ENCODE measurements at regions not wholly inside any gene's neighbourhood (a gene's known extent, or its start where the extent isn't known, plus 50 kb on each side); places are given as distances from the start of the nearest gene placed in this dataset.

DNA sequence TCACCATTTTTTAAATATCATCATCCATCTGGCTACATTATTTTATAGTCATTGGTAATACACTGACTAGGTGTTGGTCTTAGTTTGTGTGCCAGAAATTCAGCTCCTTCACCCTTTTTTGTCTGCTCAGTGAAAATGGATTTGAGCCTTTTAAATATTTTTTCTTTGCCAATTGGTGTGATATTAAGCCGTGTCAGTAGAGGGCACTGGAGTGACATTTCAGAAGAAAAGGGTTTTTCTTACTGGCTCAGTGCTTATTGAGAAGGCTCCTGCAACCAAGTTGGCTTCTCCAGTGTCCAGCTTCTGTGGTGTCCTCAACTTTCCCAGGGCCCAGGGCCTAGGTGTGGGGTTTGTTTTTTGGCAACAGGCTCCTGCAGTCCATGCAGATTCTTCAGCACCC lies 546.6 kb downstream of the DACH1 start:
- H3K36me3 ChIP-seq (ENCODE audit: insufficient read depth, low read length): no peaks in the 10 kb centered on the region
- no peaks in the 10 kb centered on the region for H3K9me3 ChIP-seq (ENCODE audit: low read depth, low read length)
- no peak overlapping the region for H3K27ac ChIP-seq
- DNase-seq (ENCODE audit: low read depth, low spot score): peak; percentile 14
- no peak overlapping the region for H3K9ac ChIP-seq (ENCODE audit: insufficient read length)
- TF ChIP-seq FOXP2 (optimal IDR thresholded peaks at IDR 0.05; ENCODE audit: control extremely low read depth, extremely low read length, insufficient read depth): no peak
- no peak for TF ChIP-seq POLR2AphosphoS5 (IDR thresholded peaks at IDR 0.05; ENCODE audit: borderline replicate concordance, low read depth, low read length)
- H3K4me3 ChIP-seq: no peak overlapping the region

DNA sequence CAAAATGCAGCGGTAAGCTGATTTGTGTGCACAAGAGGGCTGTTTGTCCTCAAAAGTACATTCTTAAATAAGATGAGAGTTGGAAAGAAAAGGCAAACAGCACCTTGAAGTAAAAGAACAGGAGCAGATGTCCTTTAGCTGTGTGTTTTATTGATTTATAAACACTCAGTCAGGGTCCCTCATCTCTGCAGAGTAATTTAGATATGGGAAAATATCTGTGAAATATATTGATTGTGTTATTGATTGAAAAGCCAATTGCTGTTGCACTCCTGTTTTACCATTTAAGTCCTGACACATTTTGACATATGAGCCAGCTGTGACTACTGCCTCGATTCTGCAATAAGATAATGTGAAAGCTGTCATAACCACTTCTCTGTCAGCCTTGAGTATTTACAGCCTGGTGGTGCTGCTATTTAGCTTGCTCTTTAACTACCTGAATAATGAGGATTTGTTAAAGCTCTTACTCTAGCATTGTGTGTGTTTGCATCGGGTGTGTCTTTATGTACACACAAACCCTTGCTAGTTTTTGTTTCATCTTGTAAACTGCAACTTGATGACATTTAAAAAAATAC lies 550.1 kb downstream of the DACH1 start:
- H3K36me3 ChIP-seq (ENCODE audit: insufficient read depth, low read length): no peaks in the 10 kb centered on the region
- H3K9me3 ChIP-seq (ENCODE audit: low read depth, low read length): no peaks in the 10 kb centered on the region
- H3K27ac ChIP-seq: no peak overlapping the region
- H3K9ac ChIP-seq (ENCODE audit: insufficient read length): no peak overlapping the region
- no peak overlapping the region for H3K4me3 ChIP-seq
- DNase-seq (ENCODE audit: low read depth, low spot score): no peak
- TF ChIP-seq FOXP2 (optimal IDR thresholded peaks at IDR 0.05; ENCODE audit: control extremely low read depth, extremely low read length, insufficient read depth) (no peak), POLR2AphosphoS5 (IDR thresholded peaks at IDR 0.05; ENCODE audit: borderline replicate concordance, low read depth, low read length) (no peak), EZH2 (IDR thresholded peaks at IDR 0.05) (no peak)

DNA sequence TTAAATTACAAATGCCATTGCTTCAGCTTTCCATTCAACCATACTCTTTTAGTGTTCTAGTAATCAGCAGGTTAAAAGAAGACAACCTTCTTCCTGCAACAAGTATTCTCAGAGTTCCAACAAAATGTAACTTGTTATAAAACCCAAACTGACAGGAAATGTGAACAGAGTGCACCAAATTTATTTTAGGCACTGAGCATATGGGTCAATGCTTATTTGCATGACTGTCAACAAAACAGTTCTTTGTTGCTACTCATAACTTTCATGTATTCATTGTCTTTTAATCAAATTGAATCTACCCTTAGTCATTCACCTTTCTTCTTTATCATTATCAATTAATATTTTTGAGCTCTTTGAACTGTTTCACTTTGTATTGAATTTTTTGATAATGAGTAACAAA lies 554.1 kb downstream of the DACH1 start:
- Histone ChIP-seq H3K36me3 (ENCODE audit: insufficient read depth, low read length) (no peaks in the 10 kb centered on the region), H3K9me3 (ENCODE audit: low read depth, low read length) (no peaks in the 10 kb centered on the region), H3K9ac (ENCODE audit: insufficient read length) (no peak overlapping the region), H3K4me3 (no peak overlapping the region), H3K27ac (no peak overlapping the region)
- TF ChIP-seq POLR2AphosphoS5 (IDR thresholded peaks at IDR 0.05; ENCODE audit: borderline replicate concordance, low read depth, low read length) (no peak), EZH2 (IDR thresholded peaks at IDR 0.05) (no peak), FOXP2 (optimal IDR thresholded peaks at IDR 0.05; ENCODE audit: control extremely low read depth, extremely low read length, insufficient read depth) (no peak)
- no peak for DNase-seq (ENCODE audit: low read depth, low spot score)

DNA sequence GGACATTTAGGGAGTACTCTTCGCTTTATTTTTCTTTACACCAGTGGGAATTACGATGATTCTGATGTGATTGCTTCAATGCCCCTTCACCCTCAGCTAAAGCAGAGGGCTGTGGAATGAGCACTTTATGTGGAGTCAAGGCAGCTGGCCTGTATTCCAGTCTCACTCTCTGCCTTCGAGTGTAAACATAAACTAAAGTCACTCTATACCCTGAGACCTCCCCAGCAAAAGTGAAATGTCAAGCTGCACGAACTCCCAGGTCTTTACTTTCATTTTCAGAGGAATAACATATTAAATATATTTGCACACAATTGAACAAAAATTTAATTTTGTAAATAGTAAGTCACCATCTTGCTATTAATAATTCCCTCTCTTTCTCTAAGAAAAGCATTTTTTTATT lies 557.1 kb downstream of the DACH1 start:
- no peak overlapping the region for H3K4me3 ChIP-seq
- H3K9ac ChIP-seq (ENCODE audit: insufficient read length): no peak overlapping the region
- no peak for TF ChIP-seq EZH2 (IDR thresholded peaks at IDR 0.05)
- TF ChIP-seq POLR2AphosphoS5 (IDR thresholded peaks at IDR 0.05; ENCODE audit: borderline replicate concordance, low read depth, low read length): no peak
- no peak for TF ChIP-seq FOXP2 (optimal IDR thresholded peaks at IDR 0.05; ENCODE audit: control extremely low read depth, extremely low read length, insufficient read depth)
- DNase-seq (ENCODE audit: low read depth, low spot score): no peak
- no peaks in the 10 kb centered on the region for H3K36me3 ChIP-seq (ENCODE audit: insufficient read depth, low read length)
- no peak overlapping the region for H3K27ac ChIP-seq
- H3K9me3 ChIP-seq (ENCODE audit: low read depth, low read length): no peaks in the 10 kb centered on the region

DNA sequence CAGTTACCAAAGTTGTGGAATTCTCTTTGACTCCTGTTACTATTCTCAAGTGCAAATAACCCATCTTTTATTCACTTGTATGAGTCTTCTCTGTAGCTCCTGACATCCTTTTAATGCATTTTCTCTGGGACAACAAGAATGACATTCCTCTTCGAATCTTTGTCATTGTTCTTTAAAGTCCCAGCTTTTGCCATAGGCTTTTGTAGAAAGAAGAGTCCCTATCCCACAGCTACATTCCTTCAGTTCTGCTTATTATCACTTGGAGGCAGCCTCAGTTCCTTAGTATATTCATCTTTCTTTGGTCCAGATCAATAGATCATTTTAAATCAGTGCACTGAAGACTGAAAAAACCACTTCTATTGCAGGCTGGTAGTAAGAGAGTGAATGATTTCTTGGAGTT lies 560.2 kb downstream of the DACH1 start:
- no peaks in the 10 kb centered on the region for H3K36me3 ChIP-seq (ENCODE audit: insufficient read depth, low read length)
- no peak overlapping the region for H3K4me3 ChIP-seq
- H3K27ac ChIP-seq: no peak overlapping the region
- TF ChIP-seq EZH2 (IDR thresholded peaks at IDR 0.05): no peak
- no peak for TF ChIP-seq POLR2AphosphoS5 (IDR thresholded peaks at IDR 0.05; ENCODE audit: borderline replicate concordance, low read depth, low read length)
- TF ChIP-seq FOXP2 (optimal IDR thresholded peaks at IDR 0.05; ENCODE audit: control extremely low read depth, extremely low read length, insufficient read depth): no peak
- no peak for DNase-seq (ENCODE audit: low read depth, low spot score)
- H3K9me3 ChIP-seq (ENCODE audit: low read depth, low read length): no peaks in the 10 kb centered on the region
- no peak overlapping the region for H3K9ac ChIP-seq (ENCODE audit: insufficient read length)

DNA sequence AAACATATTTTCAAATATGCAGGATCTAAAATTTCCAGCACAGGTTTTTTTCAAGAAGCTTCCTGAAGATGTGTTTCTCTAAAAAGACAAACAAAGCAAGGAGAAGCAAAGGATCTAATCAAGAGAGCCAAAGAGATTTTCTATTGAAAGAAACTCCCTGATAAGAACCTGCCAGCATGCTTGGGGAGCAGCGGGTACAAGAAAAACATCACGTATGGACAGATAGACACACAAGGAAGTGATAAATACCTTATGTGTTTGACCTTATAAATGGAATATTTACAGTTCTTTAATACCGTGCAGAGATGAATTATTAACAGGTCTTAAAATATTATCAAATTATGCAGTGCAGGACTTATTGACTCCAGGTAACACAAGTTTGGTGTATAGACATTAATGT lies 562.1 kb downstream of the DACH1 start:
- Histone ChIP-seq H3K9me3 (ENCODE audit: low read depth, low read length) (no peaks in the 10 kb centered on the region), H3K9ac (ENCODE audit: insufficient read length) (no peak overlapping the region), H3K4me3 (no peak overlapping the region), H3K27ac (no peak overlapping the region), H3K36me3 (ENCODE audit: insufficient read depth, low read length) (no peaks in the 10 kb centered on the region)
- DNase-seq (ENCODE audit: low read depth, low spot score): no peak
- no peak for TF ChIP-seq FOXP2 (optimal IDR thresholded peaks at IDR 0.05; ENCODE audit: control extremely low read depth, extremely low read length, insufficient read depth)
- TF ChIP-seq EZH2 (IDR thresholded peaks at IDR 0.05): no peak
- TF ChIP-seq POLR2AphosphoS5 (IDR thresholded peaks at IDR 0.05; ENCODE audit: borderline replicate concordance, low read depth, low read length): no peak

DNA sequence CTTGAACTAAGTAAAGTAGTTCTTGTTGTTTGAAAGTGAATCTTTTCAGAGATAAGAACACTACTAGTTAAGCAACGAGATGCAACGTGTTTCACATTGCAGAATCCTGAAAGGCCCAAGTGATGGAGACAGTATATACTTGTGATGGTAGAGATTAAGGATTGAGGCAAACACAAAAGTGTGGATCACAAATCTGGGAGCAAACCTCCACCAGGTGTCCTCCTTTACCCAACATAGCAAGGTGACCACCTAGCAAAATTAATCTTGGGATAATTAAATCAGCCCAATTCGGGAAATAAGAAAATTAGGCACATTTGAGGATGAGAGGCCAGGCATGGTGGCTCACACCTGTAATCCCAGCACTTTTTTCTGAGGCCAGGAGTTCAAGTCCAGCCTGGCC lies 563.9 kb downstream of the DACH1 start:
- Histone ChIP-seq H3K27ac (no peak overlapping the region), H3K36me3 (ENCODE audit: insufficient read depth, low read length) (no peaks in the 10 kb centered on the region), H3K9ac (ENCODE audit: insufficient read length) (no peak overlapping the region), H3K4me3 (no peak overlapping the region), H3K9me3 (ENCODE audit: low read depth, low read length) (no peaks in the 10 kb centered on the region)
- TF ChIP-seq POLR2AphosphoS5 (IDR thresholded peaks at IDR 0.05; ENCODE audit: borderline replicate concordance, low read depth, low read length) (no peak), FOXP2 (optimal IDR thresholded peaks at IDR 0.05; ENCODE audit: control extremely low read depth, extremely low read length, insufficient read depth) (no peak), EZH2 (IDR thresholded peaks at IDR 0.05) (no peak)
- no peak for DNase-seq (ENCODE audit: low read depth, low spot score)

DNA sequence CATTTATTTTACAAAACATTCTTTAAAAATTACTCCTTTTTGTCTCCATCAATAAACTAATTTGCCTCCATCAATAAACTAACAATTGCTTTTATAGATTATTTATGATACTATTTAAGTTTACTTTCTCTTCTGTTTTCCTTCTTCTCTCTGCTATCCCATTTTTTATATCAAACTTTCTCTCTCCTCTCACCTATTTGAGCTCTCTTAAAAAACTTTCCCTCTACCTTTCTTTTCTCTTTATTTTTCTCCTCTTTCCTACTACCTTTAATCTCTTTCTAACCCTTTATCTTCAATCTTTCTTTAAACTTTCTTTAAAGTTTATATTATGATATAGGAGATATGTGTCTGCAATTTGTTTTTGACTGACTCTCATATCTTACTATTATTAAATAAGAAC lies 566.4 kb downstream of the DACH1 start:
- Histone ChIP-seq H3K9ac (ENCODE audit: insufficient read length) (no peak overlapping the region), H3K9me3 (ENCODE audit: low read depth, low read length) (no peaks in the 10 kb centered on the region), H3K36me3 (ENCODE audit: insufficient read depth, low read length) (no peaks in the 10 kb centered on the region), H3K27ac (no peak overlapping the region), H3K4me3 (no peak overlapping the region)
- DNase-seq (ENCODE audit: low read depth, low spot score): no peak
- TF ChIP-seq POLR2AphosphoS5 (IDR thresholded peaks at IDR 0.05; ENCODE audit: borderline replicate concordance, low read depth, low read length) (no peak), EZH2 (IDR thresholded peaks at IDR 0.05) (no peak), FOXP2 (optimal IDR thresholded peaks at IDR 0.05; ENCODE audit: control extremely low read depth, extremely low read length, insufficient read depth) (no peak)

DNA sequence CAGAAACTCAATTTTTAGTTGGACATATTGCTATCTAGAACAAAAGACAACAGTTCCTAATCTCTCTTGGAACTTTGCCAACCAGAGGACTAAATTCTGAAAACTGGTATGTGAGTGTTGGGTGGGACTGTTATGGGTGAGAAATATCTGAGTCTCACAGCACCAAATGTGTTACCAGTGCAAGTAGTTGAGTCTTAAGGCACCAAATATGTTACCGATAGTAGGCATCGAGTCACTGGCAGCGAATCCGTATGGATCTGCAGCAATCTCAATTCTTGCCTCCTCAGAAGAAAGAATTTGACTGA lies 575.2 kb downstream of the DACH1 start:
- Histone ChIP-seq H3K4me3 (no peak overlapping the region; the same call in 1 of the 2 replicates), H3K9me3 (ENCODE audit: low read depth, low read length) (no peaks in the 10 kb centered on the region)
- DNase-seq (ENCODE audit: low read depth, low spot score): no peak

More for the DNA sequence above, 575.2 kb downstream of the DACH1 start:
- no peak overlapping the region for H3K9ac ChIP-seq (ENCODE audit: insufficient read length)
- TF ChIP-seq EZH2 (IDR thresholded peaks at IDR 0.05): no peak
- TF ChIP-seq POLR2AphosphoS5 (IDR thresholded peaks at IDR 0.05; ENCODE audit: borderline replicate concordance, low read depth, low read length): no peak
- TF ChIP-seq FOXP2 (optimal IDR thresholded peaks at IDR 0.05; ENCODE audit: control extremely low read depth, extremely low read length, insufficient read depth): no peak
- H3K36me3 ChIP-seq (ENCODE audit: insufficient read depth, low read length): no peaks in the 10 kb centered on the region
- no peak overlapping the region for H3K27ac ChIP-seq

Data from SK-N-MC (cell line).